Neural crest cell (in vitro differentiated cells): ENCODE measurements at regions not wholly inside any gene's neighbourhood (a gene's known extent, or its start where the extent isn't known, plus 50 kb on each side); places are given as distances from the start of the nearest gene placed in this dataset.

Experiments
- DNase-seq: peaks from one replicate; pipeline ENCODE4 v3.0.0; 2021; ENCODE audit warnings: low read depth, mixed read lengths, low spot score
- H3K27ac Mint-ChIP-seq: one replicate; pipeline ENCODE4 v1.8.0; 2021; ENCODE audit warnings: mild to moderate bottlenecking, mixed read lengths; ENCODE audit not compliant: unreplicated experiment
- H3K27me3 Mint-ChIP-seq: 2 replicates; pipeline ENCODE4 v1.8.0; 2021; ENCODE audit warnings: low read depth, mild to moderate bottlenecking, mixed read lengths
- H3K36me3 Mint-ChIP-seq: 2 replicates; pipeline ENCODE4 v1.8.0; 2021; ENCODE audit warnings: low read depth, mild to moderate bottlenecking, mixed read lengths
- H3K4me1 Mint-ChIP-seq: 2 replicates; pipeline ENCODE4 v1.8.0; 2021; ENCODE audit warnings: mixed read lengths
- H3K4me3 Mint-ChIP-seq: one replicate; pipeline ENCODE4 v1.8.0; 2021; ENCODE audit warnings: mild to moderate bottlenecking, mixed read lengths
- H3K9me3 Mint-ChIP-seq: 2 replicates; pipeline ENCODE4 v1.8.0; 2021; ENCODE audit warnings: mixed read lengths
- CTCF ChIP-seq: fragments of 200-600 bp; sonication (generic); conservative IDR thresholded peaks from 2 replicates; pipeline ENCODE4 v1.5.0; 2021; ENCODE audit warnings: antibody characterized with exemption, mild to moderate bottlenecking

- Mint-ChIP-seq H3K27ac (no peak overlapping the region), H3K4me3 (no peak overlapping the region), H3K9me3 (no peaks in the 10 kb centered on the region), H3K36me3 (no peaks in the 10 kb centered on the region), H3K27me3 (no peaks in the 10 kb centered on the region), H3K4me1 (no peaks in the 10 kb centered on the region)
- no peak for DNase-seq
- no peak for TF ChIP-seq CTCF
These were observed 398.0 kb downstream of the PTPRU start for GRCh38 chr1:29634324-29634723.

GRCh38 chr1:29633771-29634170 is 397.4 kb downstream of the PTPRU start:
- Mint-ChIP-seq H3K9me3 (no peaks in the 10 kb centered on the region), H3K36me3 (no peaks in the 10 kb centered on the region), H3K4me1 (no peaks in the 10 kb centered on the region), H3K27ac (no peak overlapping the region), H3K4me3 (no peak overlapping the region), H3K27me3 (no peaks in the 10 kb centered on the region)
- no peak for TF ChIP-seq CTCF
- no peak for DNase-seq

- Mint-ChIP-seq H3K27me3 (no peaks in the 10 kb centered on the region), H3K27ac (peak overlapping the region; percentile 43), H3K4me1 (no peaks in the 10 kb centered on the region), H3K4me3 (no peak overlapping the region), H3K9me3 (no peaks in the 10 kb centered on the region), H3K36me3 (no peaks in the 10 kb centered on the region)
- DNase-seq = no peak
- TF ChIP-seq CTCF = no peak
These were observed 396.7 kb downstream of the PTPRU start for GRCh38 chr1:29632806-29633615.

- no peak overlapping the region for H3K27ac Mint-ChIP-seq
- no peak overlapping the region for H3K4me3 Mint-ChIP-seq
- H3K9me3 Mint-ChIP-seq = no peaks in the 10 kb centered on the region
- no peak for DNase-seq
- no peaks in the 10 kb centered on the region for H3K27me3 Mint-ChIP-seq
- H3K4me1 Mint-ChIP-seq = no peaks in the 10 kb centered on the region
- H3K36me3 Mint-ChIP-seq = no peaks in the 10 kb centered on the region
- no peak for TF ChIP-seq CTCF
These were observed 395.8 kb downstream of the PTPRU start for GRCh38 chr1:29631836-29632805.

- Mint-ChIP-seq H3K4me3 (no peak overlapping the region), H3K36me3 (no peaks in the 10 kb centered on the region), H3K4me1 (no peaks in the 10 kb centered on the region), H3K27me3 (no peaks in the 10 kb centered on the region), H3K9me3 (no peaks in the 10 kb centered on the region), H3K27ac (no peak overlapping the region)
- TF ChIP-seq CTCF = no peak
- no peak for DNase-seq
These were observed 395.0 kb downstream of the PTPRU start for GRCh38 chr1:29631361-29631760.
